ENCODE measurements at regions not wholly inside any gene's neighbourhood (a gene's known extent, or its start where the extent isn't known, plus 50 kb on each side); places are given as distances from the start of the nearest gene placed in this dataset.

- H3K4me1 Mint-ChIP-seq, result peaks cover 7% of the 10 kb centered on the region
- no peak overlapping the region for H3K27ac Mint-ChIP-seq
- peaks cover 2% of the 10 kb centered on the region for H3K27me3 Mint-ChIP-seq (ENCODE audit: low read depth, poor library complexity)
- TF ChIP-seq, protein P1, sequence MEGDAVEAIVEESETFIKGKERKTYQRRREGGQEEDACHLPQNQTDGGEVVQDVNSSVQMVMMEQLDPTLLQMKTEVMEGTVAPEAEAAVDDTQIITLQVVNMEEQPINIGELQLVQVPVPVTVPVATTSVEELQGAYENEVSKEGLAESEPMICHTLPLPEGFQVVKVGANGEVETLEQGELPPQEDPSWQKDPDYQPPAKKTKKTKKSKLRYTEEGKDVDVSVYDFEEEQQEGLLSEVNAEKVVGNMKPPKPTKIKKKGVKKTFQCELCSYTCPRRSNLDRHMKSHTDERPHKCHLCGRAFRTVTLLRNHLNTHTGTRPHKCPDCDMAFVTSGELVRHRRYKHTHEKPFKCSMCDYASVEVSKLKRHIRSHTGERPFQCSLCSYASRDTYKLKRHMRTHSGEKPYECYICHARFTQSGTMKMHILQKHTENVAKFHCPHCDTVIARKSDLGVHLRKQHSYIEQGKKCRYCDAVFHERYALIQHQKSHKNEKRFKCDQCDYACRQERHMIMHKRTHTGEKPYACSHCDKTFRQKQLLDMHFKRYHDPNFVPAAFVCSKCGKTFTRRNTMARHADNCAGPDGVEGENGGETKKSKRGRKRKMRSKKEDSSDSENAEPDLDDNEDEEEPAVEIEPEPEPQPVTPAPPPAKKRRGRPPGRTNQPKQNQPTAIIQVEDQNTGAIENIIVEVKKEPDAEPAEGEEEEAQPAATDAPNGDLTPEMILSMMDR (IDR thresholded peaks at IDR 0.05), result no peak
- no peak for DNase-seq
- H3K9me3 Mint-ChIP-seq, result no peaks in the 10 kb centered on the region
- no peaks in the 10 kb centered on the region for H3K36me3 Mint-ChIP-seq (ENCODE audit: low read depth)
- H3K4me3 Mint-ChIP-seq, result no peak overlapping the region
Observed at GRCh38 chrX:109928596-109929335, 74.1 kb upstream of the TMEM164 start.

- no peak overlapping the region for H3K27ac Mint-ChIP-seq
- no peaks in the 10 kb centered on the region for H3K27me3 Mint-ChIP-seq (ENCODE audit: low read depth, poor library complexity)
- H3K36me3 Mint-ChIP-seq (ENCODE audit: low read depth), result no peaks in the 10 kb centered on the region
- no peaks in the 10 kb centered on the region for H3K9me3 Mint-ChIP-seq
- H3K4me1 Mint-ChIP-seq, result peaks cover 12% of the 10 kb centered on the region
- TF ChIP-seq, protein P1 (IDR thresholded peaks at IDR 0.05), result no peak
- DNase-seq, result no peak
- no peak overlapping the region for H3K4me3 Mint-ChIP-seq
Observed at GRCh38 chrX:109931677-109932076, 71.2 kb upstream of the TMEM164 start.

DNA sequence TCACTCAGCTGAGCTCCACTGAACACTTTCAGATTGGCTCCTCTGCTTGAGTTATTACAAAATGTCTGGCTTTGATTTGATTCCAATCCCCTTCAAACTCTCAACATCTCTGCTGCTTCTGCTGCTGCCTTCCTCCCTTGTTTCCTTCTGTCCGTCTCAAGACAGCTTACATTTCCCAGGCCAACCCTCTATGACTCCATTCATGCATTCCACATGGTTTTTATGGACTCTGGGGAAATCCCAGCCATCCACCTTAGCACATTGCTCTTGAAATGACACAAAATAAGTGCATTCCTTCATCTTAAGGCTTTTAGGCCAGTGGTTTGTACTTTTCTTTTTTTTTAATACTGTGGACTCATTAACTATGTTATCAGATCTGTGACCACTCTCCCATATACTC is 68.5 kb upstream of the TMEM164 start:
- no peaks in the 10 kb centered on the region for H3K27me3 Mint-ChIP-seq (ENCODE audit: low read depth, poor library complexity)
- H3K4me3 Mint-ChIP-seq, result no peak overlapping the region
- no peak overlapping the region for H3K27ac Mint-ChIP-seq
- H3K4me1 Mint-ChIP-seq, result peaks cover 5% of the 10 kb centered on the region
- DNase-seq, result no peak
- H3K36me3 Mint-ChIP-seq (ENCODE audit: low read depth), result no peaks in the 10 kb centered on the region
- TF ChIP-seq, protein P1 (IDR thresholded peaks at IDR 0.05), result no peak
- H3K9me3 Mint-ChIP-seq, result no peaks in the 10 kb centered on the region

GRCh38 chrX:109934935-109935334 is 68.0 kb upstream of the TMEM164 start:
- peaks cover 5% of the 10 kb centered on the region for H3K4me1 Mint-ChIP-seq
- DNase-seq, result no peak

DNA sequence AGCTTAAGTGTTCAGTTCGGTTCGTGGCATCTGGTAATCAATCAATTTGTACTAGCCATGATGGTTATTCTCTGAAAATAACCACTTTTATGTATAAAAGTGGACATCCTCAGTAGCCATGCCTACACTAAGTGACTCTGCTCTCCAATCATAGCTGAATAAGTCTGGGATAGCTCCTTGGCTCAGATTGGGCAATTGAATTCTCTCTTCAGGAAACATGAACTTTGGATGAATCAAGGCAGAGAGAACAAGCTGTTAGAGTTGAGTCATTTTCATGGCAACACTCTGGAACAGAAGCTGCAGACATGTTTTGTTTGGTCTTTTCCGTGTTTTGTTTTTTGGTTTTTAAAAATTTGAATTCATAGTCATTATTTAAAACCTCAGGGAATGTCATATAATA is 66.8 kb upstream of the TMEM164 start:
- Mint-ChIP-seq H3K27ac (no peak overlapping the region), H3K27me3 (ENCODE audit: low read depth, poor library complexity) (no peaks in the 10 kb centered on the region), H3K4me3 (no peak overlapping the region), H3K36me3 (ENCODE audit: low read depth) (no peaks in the 10 kb centered on the region), H3K9me3 (no peaks in the 10 kb centered on the region), H3K4me1 (peaks cover 5% of the 10 kb centered on the region)
- TF ChIP-seq, protein P1 (IDR thresholded peaks at IDR 0.05), result no peak
- DNase-seq, result no peak

More at GRCh38 chrX:109934935-109935334, 68.0 kb upstream of the TMEM164 start:
- TF ChIP-seq, protein P1 (IDR thresholded peaks at IDR 0.05), result no peak
- Mint-ChIP-seq H3K36me3 (ENCODE audit: low read depth) (no peaks in the 10 kb centered on the region), H3K4me3 (no peak overlapping the region), H3K27ac (no peak overlapping the region), H3K9me3 (no peaks in the 10 kb centered on the region), H3K27me3 (ENCODE audit: low read depth, poor library complexity) (no peaks in the 10 kb centered on the region)

GRCh38 chrX:109936598-109936997 is 66.3 kb upstream of the TMEM164 start:
- H3K27ac Mint-ChIP-seq, result no peak overlapping the region
- H3K4me1 Mint-ChIP-seq, result peaks cover 5% of the 10 kb centered on the region
- no peak overlapping the region for H3K4me3 Mint-ChIP-seq
- H3K36me3 Mint-ChIP-seq (ENCODE audit: low read depth), result no peaks in the 10 kb centered on the region
- TF ChIP-seq, protein P1 (IDR thresholded peaks at IDR 0.05), result no peak
- H3K9me3 Mint-ChIP-seq, result no peaks in the 10 kb centered on the region
- no peaks in the 10 kb centered on the region for H3K27me3 Mint-ChIP-seq (ENCODE audit: low read depth, poor library complexity)
- DNase-seq, result no peak
